H1 (cell line): ENCODE measurements at regions not wholly inside any gene's neighbourhood (a gene's known extent, or its start where the extent isn't known, plus 50 kb on each side); places are given as distances from the start of the nearest gene placed in this dataset.

ENCODE experiments used
- CTCF ChIA-PET: fragments of 300-600 bp; sonication (Branson Sonifier 250); formaldehyde crosslinking; loops from one replicate; lab custom pipeline; 2021; ENCODE audit not compliant: partially characterized antibody; lab: Charles Lee
- POLR2A ChIA-PET: fragments of 300-600 bp; sonication (Branson Sonifier 250); formaldehyde crosslinking; loops from one replicate; lab custom pipeline; 2021; ENCODE audit warnings: inconsistent platforms; ENCODE audit not compliant: partially characterized antibody; lab: Charles Lee
- DNase-seq, 2 experiments: peaks; one replicate each; pipeline versions ENCODE4 v3.0.0 to v3.0.0-alpha.2; 2010 to 2022; ENCODE audit warnings: low spot score in 2 of 2, low read depth in 1 of 2, mixed read lengths in 1 of 2
- FAIRE-seq: peaks from 2 replicates; lab custom pipeline; 2011; peaks lifted over from hg19 to GRCh38; lab: Jason Lieb, UNC
- H2AFZ ChIP-seq: 2 replicates; pipeline ENCODE4 v1.8.1; 2012; ENCODE audit warnings: low read length, inconsistent platforms
- H2AK5ac ChIP-seq: 2 replicates; pipeline ENCODE4 v1.6.1; 2013; ENCODE audit warnings: low read depth, low read length
- H2BK120ac ChIP-seq: replicated peaks from 2 replicates; pipeline ENCODE3; 2013; ENCODE audit warnings: low read depth, low read length, inconsistent platforms
- H2BK12ac ChIP-seq: 2 replicates; pipeline ENCODE4 v1.6.1; 2013; ENCODE audit warnings: low read depth, low read length
- H2BK15ac ChIP-seq: 2 replicates; pipeline ENCODE4 v1.6.1; 2013; ENCODE audit warnings: low read length
- H2BK20ac ChIP-seq: 2 replicates; pipeline ENCODE4 v1.6.1; 2013; ENCODE audit warnings: low read length
- H2BK5ac ChIP-seq: 2 replicates; pipeline ENCODE4 v1.6.1; 2013; ENCODE audit warnings: low read depth, low read length
- H3K14ac ChIP-seq: 2 replicates; pipeline ENCODE4 v1.6.1; 2013; ENCODE audit warnings: inconsistent platforms; ENCODE audit not compliant: insufficient read length
- H3K18ac ChIP-seq: 2 replicates; pipeline ENCODE4 v1.6.1; 2013; ENCODE audit warnings: low read length; ENCODE audit errors: extremely low read depth
- H3K23ac ChIP-seq: 2 replicates; pipeline ENCODE4 v1.6.1; 2013; ENCODE audit warnings: inconsistent platforms; ENCODE audit not compliant: insufficient read length
- H3K23me2 ChIP-seq: 2 replicates; pipeline ENCODE4 v1.6.1; 2013; ENCODE audit warnings: low read depth, low read length
- H3K27ac ChIP-seq: 2 replicates; pipeline ENCODE4 v1.6.1; 2011; ENCODE audit warnings: low read depth, low read length, inconsistent platforms
- H3K27me3 ChIP-seq, 4 experiments: replicated peaks in 1 of 4; 1 replicate in 1 of 4; 2 replicates in 3 of 4; pipeline versions ENCODE4 v1.6.1 to v1.8.1; 2011 to 2013; ENCODE audit warnings: low read length in 3 of 4, mild to moderate bottlenecking in 3 of 4, inconsistent platforms in 2 of 4, mixed read lengths in 2 of 4, moderate library complexity in 1 of 4; ENCODE audit not compliant: control insufficient read depth in 3 of 4, insufficient read depth in 3 of 4; ENCODE audit errors: extremely low read depth in 1 of 4
- H3K36me3 ChIP-seq, 4 experiments: 2 replicates each; pipeline versions ENCODE4 v1.6.1 to v1.8.1; 2011 to 2013; ENCODE audit warnings: mild to moderate bottlenecking in 4 of 4, low read length in 3 of 4, moderate library complexity in 2 of 4, control low read depth in 1 of 4, inconsistent platforms in 1 of 4; ENCODE audit not compliant: insufficient read depth in 4 of 4, control insufficient read depth in 2 of 4
- H3K4ac ChIP-seq: replicated peaks from 2 replicates; pipeline ENCODE3; 2013; ENCODE audit warnings: low read length, low read depth, mixed read lengths, inconsistent platforms; ENCODE audit not compliant: insufficient read length
- H3K4me1 ChIP-seq, 4 experiments: replicated peaks in 1 of 4; 1 replicate in 1 of 4; 2 replicates in 3 of 4; pipeline versions ENCODE4 v1.6.1 to v1.8.1; 2011 to 2013; ENCODE audit warnings: low read length in 3 of 4, inconsistent platforms in 2 of 4, mixed read lengths in 1 of 4; ENCODE audit not compliant: insufficient read depth in 4 of 4, control insufficient read depth in 3 of 4
- H3K4me2 ChIP-seq, 2 experiments: 2 replicates each; pipeline versions ENCODE4 v1.6.1 to v1.8.1; 2011 to 2013; ENCODE audit warnings: low read depth in 2 of 2, low read length in 2 of 2, control low read depth in 1 of 2, inconsistent platforms in 1 of 2, mild to moderate bottlenecking in 1 of 2; ENCODE audit not compliant: insufficient read depth in 1 of 2
- H3K4me3 ChIP-seq, 4 experiments: fragments of 200-600, 300-600 bp in 1 of 4; sonication (generic), shearing (Covaris generic), sonication (Bioruptor Twin) in 1 of 4; 2 replicates each; pipeline versions ENCODE4 v1.5.1 to v1.8.1; 2011 to 2016; ENCODE audit warnings: low read length in 4 of 4, low read depth in 3 of 4, control low read depth in 2 of 4, inconsistent platforms in 2 of 4, mild to moderate bottlenecking in 2 of 4, mixed read lengths in 1 of 4, moderate library complexity in 1 of 4; ENCODE audit not compliant: insufficient read depth in 2 of 4; ENCODE audit errors: extremely low read depth in 1 of 4
- H3K56ac ChIP-seq: replicated peaks from 2 replicates; pipeline ENCODE3; 2013; ENCODE audit warnings: low read depth, mild to moderate bottlenecking, mixed read lengths, low read length, inconsistent platforms; ENCODE audit not compliant: insufficient read length
- H3K79me1 ChIP-seq: 2 replicates; pipeline ENCODE4 v1.6.1; 2013; ENCODE audit warnings: low read depth, low read length, control low read depth
- H3K79me2 ChIP-seq, 2 experiments: 2 replicates each; pipeline versions ENCODE4 v1.6.1 to v1.8.1; 2012 to 2013; ENCODE audit warnings: low read length in 2 of 2, mild to moderate bottlenecking in 2 of 2, inconsistent platforms in 1 of 2; ENCODE audit not compliant: insufficient read depth in 2 of 2, control insufficient read depth in 1 of 2
- H3K9ac ChIP-seq, 4 experiments: replicated peaks in 1 of 4; 1 replicate in 1 of 4; 2 replicates in 3 of 4; pipeline versions ENCODE4 v1.6.1 to v1.8.1; 2011 to 2013; ENCODE audit warnings: low read depth in 3 of 4, low read length in 3 of 4, control low read depth in 2 of 4, mild to moderate bottlenecking in 2 of 4, moderate library complexity in 2 of 4, inconsistent platforms in 1 of 4; ENCODE audit errors: extremely low read depth in 1 of 4
- H3K9me3 ChIP-seq, 2 experiments: 2 replicates each; pipeline versions ENCODE4 v1.6.1 to v1.8.1; 2012 to 2013; ENCODE audit warnings: mild to moderate bottlenecking in 2 of 2, moderate library complexity in 2 of 2, control low read depth in 1 of 2, inconsistent platforms in 1 of 2, low read depth in 1 of 2, low read length in 1 of 2, mixed read lengths in 1 of 2; ENCODE audit not compliant: insufficient read depth in 2 of 2
- H4K20me1 ChIP-seq, 2 experiments: replicated peaks in 1 of 2; 2 replicates each; pipeline versions ENCODE3 to v1.8.1; 2011 to 2013; ENCODE audit warnings: inconsistent platforms in 2 of 2, low read length in 2 of 2, mild to moderate bottlenecking in 1 of 2; ENCODE audit not compliant: insufficient read depth in 2 of 2, control insufficient read depth in 1 of 2
- H4K5ac ChIP-seq: 2 replicates; pipeline ENCODE4 v1.6.1; 2013; ENCODE audit warnings: low read length, low read depth, mixed read lengths, inconsistent platforms; ENCODE audit not compliant: insufficient read length
- H4K8ac ChIP-seq: 2 replicates; pipeline ENCODE4 v1.8.0; 2013; ENCODE audit warnings: mild to moderate bottlenecking, moderate library complexity, low read length, inconsistent platforms; ENCODE audit not compliant: insufficient read depth; ENCODE audit errors: extremely low read depth
- H4K91ac ChIP-seq: replicated peaks from 2 replicates; pipeline ENCODE3; 2013; ENCODE audit warnings: low read length, mixed read lengths, inconsistent platforms; ENCODE audit not compliant: insufficient read length
- JUN ChIP-seq: IDR thresholded peaks from 2 replicates; pipeline ENCODE4 v1.6.1; 2011; ENCODE audit warnings: low read depth, mild to moderate bottlenecking, improper control_type of control experiment, low read length
- WGBS, 2 experiments: shearing (Covaris generic) in 1 of 2; methylation state at CpG; one replicate each; pipeline versions ENCODE4 v1.1.6 to v1.1.7; 2013 to 2015; ENCODE audit warnings: low lambda C conversion rate in 2 of 2, mixed read lengths in 2 of 2, inconsistent platforms in 1 of 2, low coverage in 1 of 2, missing lambda C conversion rate in 1 of 2; ENCODE audit not compliant: insufficient replicate concordance in 2 of 2, insufficient coverage in 1 of 2, insufficient read length in 1 of 2; ENCODE audit errors: extremely low coverage in 1 of 2, missing lambda C conversion rate in 1 of 2; 5-methylcytosine and 5-hydroxymethylcytosine counted together

DNA sequence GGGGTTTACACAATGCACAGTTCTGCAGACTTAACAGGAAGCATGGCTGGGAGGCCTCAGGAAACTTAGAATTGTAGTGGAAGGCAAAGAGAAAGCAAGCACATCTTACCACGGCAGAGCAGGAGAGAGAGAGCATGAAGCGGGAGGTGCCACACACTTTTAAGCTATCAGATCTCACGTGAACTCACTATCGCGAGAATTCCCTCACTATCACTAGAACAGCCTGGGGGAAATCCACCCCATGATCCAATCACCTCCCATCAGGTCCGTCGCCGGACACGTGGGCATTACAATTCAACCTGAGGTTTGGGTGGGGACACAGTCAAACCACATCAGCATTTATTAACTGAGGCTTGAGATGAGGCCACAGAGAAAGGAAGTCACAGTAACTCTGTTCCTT is 326.7 kb downstream of the C16orf95 start:
- Histone ChIP-seq H2AFZ (no peak overlapping the region), H3K18ac (no peak overlapping the region), H3K27me3 (no peaks in the 10 kb centered on the region), H3K9ac (no peak overlapping the region), H3K27ac (no peak overlapping the region), H3K14ac (no peak overlapping the region), H4K91ac (no peak overlapping the region), H4K5ac (no peak overlapping the region), H2BK20ac (no peak overlapping the region), H3K4ac (no peak overlapping the region), H4K20me1 (no peaks in the 10 kb centered on the region), H3K79me2 (no peaks in the 10 kb centered on the region), H3K4me1 (peaks cover 0 to 4% (median 2%) of the 10 kb centered on the region in 4 experiments; a peak in 3 of 7 replicates), H3K56ac (no peak overlapping the region)
- no peak for FAIRE-seq
- ChIA-PET POLR2A (no interaction called here), CTCF (no interaction called here)
- no peak for TF ChIP-seq JUN
- TF ChIP-seq, all 59 proteins: peak for 0
- Histone ChIP-seq H3K36me3 (no peaks in the 10 kb centered on the region), H3K4me3 (no peak overlapping the region), H3K23ac (no peak overlapping the region), H2BK12ac (no peak overlapping the region), H4K8ac (no peak overlapping the region), H3K79me1 (no peaks in the 10 kb centered on the region), H2BK15ac (no peak overlapping the region), H2BK5ac (no peak overlapping the region), H3K4me2 (no peak overlapping the region), H2AK5ac (no peak overlapping the region), H3K23me2 (no peaks in the 10 kb centered on the region), H2BK120ac (no peak overlapping the region), H3K9me3 (peaks cover 0 to 5% of the 10 kb centered on the region in 2 experiments; a peak in 2 of 4 replicates)
- 87% methylated on average over 9 of the region's 9 CpGs; no CpG with 5 or more reads in 1 of the 2 experiments for WGBS, 2 experiments
- no peak for DNase-seq
